Ishikawa (cell line): ENCODE measurements at regions not wholly inside any gene's neighbourhood (a gene's known extent, or its start where the extent isn't known, plus 50 kb on each side); places are given as distances from the start of the nearest gene placed in this dataset.

Experiments used
- CEBPB ChIP-seq: IDR thresholded peaks from 2 replicates; pipeline ENCODE4 v1.6.1; 2012
- CREB1 ChIP-seq: IDR thresholded peaks from 2 replicates; pipeline ENCODE4 v1.6.1; 2012; ENCODE audit warnings: low read depth
- EGR1 ChIP-seq: IDR thresholded peaks from 2 replicates; pipeline ENCODE4 v1.6.1; 2012
- EP300 ChIP-seq: IDR thresholded peaks from 2 replicates; pipeline ENCODE4 v1.6.1; 2012; ENCODE audit warnings: borderline replicate concordance
- FOXM1 ChIP-seq: IDR thresholded peaks from 2 replicates; pipeline ENCODE4 v1.6.1; 2012; ENCODE audit warnings: low read depth, borderline replicate concordance
- NFIC ChIP-seq: IDR thresholded peaks from 2 replicates; pipeline ENCODE4 v1.6.1; 2012
- RAD21 ChIP-seq: IDR thresholded peaks from 2 replicates; pipeline ENCODE4 v1.6.1; 2012; ENCODE audit warnings: low read depth
- TAF1 ChIP-seq: IDR thresholded peaks from 2 replicates; pipeline ENCODE4 v1.6.1; 2012; ENCODE audit warnings: low read depth, mild to moderate bottlenecking
- TCF12 ChIP-seq: IDR thresholded peaks from 2 replicates; pipeline ENCODE4 v1.6.1; 2012; ENCODE audit warnings: low read depth
- TEAD4 ChIP-seq: IDR thresholded peaks from 2 replicates; pipeline ENCODE4 v1.6.1; 2012
- YY1 ChIP-seq: IDR thresholded peaks from 2 replicates; pipeline ENCODE4 v1.6.1; 2012; ENCODE audit warnings: low read depth
- ZBTB7A ChIP-seq: IDR thresholded peaks from 2 replicates; pipeline ENCODE4 v1.6.1; 2012; ENCODE audit warnings: low read depth
- TF ChIP-seq, protein P1 (sequence below): IDR thresholded peaks from 2 replicates; pipeline ENCODE4 v1.6.1; 2012
- TF ChIP-seq, protein P2 (sequence below): IDR thresholded peaks from 2 replicates; pipeline ENCODE4 v1.6.1; 2012; ENCODE audit warnings: low read depth, mild to moderate bottlenecking
- TF ChIP-seq, protein P3 (sequence below): IDR thresholded peaks from 2 replicates; pipeline ENCODE4 v1.6.1; 2012

DNA sequence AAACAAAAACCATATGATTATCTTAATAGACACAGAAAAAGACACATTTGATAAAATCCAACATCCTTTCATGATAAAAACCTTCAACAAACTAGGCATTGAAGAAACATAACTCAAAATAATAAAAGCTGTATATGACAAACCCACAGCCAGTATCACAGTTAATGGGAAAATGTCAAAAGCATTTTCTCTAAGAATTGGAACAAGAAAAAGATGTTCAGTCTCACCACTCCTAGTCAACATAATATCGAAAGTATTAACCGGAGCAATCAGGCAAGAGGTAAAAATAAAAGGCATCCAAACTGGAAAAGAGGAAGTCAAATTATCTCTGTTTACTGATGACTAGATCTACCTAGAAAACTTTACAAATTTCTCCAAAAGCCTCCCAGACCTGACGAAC is 684.2 kb upstream of the SPRY2 start:
- TF ChIP-seq EGR1: no peak
- TF ChIP-seq, protein P1, sequence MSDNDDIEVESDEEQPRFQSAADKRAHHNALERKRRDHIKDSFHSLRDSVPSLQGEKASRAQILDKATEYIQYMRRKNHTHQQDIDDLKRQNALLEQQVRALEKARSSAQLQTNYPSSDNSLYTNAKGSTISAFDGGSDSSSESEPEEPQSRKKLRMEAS: no peak
- no peak for TF ChIP-seq EP300
- TF ChIP-seq CREB1: no peak
- TF ChIP-seq YY1: no peak
- TF ChIP-seq TAF1: no peak
- no peak for TF ChIP-seq RAD21
- TF ChIP-seq, protein P2, sequence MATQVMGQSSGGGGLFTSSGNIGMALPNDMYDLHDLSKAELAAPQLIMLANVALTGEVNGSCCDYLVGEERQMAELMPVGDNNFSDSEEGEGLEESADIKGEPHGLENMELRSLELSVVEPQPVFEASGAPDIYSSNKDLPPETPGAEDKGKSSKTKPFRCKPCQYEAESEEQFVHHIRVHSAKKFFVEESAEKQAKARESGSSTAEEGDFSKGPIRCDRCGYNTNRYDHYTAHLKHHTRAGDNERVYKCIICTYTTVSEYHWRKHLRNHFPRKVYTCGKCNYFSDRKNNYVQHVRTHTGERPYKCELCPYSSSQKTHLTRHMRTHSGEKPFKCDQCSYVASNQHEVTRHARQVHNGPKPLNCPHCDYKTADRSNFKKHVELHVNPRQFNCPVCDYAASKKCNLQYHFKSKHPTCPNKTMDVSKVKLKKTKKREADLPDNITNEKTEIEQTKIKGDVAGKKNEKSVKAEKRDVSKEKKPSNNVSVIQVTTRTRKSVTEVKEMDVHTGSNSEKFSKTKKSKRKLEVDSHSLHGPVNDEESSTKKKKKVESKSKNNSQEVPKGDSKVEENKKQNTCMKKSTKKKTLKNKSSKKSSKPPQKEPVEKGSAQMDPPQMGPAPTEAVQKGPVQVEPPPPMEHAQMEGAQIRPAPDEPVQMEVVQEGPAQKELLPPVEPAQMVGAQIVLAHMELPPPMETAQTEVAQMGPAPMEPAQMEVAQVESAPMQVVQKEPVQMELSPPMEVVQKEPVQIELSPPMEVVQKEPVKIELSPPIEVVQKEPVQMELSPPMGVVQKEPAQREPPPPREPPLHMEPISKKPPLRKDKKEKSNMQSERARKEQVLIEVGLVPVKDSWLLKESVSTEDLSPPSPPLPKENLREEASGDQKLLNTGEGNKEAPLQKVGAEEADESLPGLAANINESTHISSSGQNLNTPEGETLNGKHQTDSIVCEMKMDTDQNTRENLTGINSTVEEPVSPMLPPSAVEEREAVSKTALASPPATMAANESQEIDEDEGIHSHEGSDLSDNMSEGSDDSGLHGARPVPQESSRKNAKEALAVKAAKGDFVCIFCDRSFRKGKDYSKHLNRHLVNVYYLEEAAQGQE: no peak
- TF ChIP-seq NFIC: no peak
- TF ChIP-seq FOXM1: no peak
- TF ChIP-seq, protein P3, sequence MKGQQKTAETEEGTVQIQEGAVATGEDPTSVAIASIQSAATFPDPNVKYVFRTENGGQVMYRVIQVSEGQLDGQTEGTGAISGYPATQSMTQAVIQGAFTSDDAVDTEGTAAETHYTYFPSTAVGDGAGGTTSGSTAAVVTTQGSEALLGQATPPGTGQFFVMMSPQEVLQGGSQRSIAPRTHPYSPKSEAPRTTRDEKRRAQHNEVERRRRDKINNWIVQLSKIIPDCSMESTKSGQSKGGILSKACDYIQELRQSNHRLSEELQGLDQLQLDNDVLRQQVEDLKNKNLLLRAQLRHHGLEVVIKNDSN: no peak
- no peak for TF ChIP-seq CEBPB
- TF ChIP-seq ZBTB7A: no peak
- TF ChIP-seq TEAD4: no peak
- no peak for TF ChIP-seq TCF12

DNA sequence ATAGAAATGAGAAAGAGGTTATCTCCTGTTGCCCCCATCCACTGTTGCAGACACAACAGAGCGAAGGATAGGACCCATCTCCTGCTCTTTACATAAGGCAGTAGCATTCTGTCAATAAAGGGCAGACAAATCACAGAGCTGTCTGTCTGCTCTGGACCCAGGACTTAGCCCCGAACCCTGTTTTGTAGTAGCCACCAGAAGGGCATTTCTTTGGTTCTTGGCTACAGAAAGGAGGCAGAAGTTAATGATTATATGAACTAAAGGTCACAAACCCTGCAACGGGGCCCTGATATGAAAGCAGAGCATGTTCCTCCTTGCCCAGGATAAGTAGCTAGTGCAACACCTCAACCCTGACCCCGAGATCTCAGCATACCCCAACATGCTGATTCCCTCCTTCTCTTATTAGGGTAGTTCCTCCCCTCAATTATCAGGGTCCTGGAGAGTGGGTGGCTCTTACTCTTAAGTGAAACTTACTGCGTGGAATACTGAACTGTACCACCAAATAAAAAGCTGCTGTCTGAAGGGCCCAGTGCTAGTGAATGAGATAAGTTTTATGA is 680.4 kb upstream of the SPRY2 start:
- TF ChIP-seq, protein P1: no peak
- TF ChIP-seq TAF1 (no peak), EP300 (no peak), ZBTB7A (no peak), FOXM1 (no peak), YY1 (no peak)
- TF ChIP-seq, protein P2: no peak

DNA sequence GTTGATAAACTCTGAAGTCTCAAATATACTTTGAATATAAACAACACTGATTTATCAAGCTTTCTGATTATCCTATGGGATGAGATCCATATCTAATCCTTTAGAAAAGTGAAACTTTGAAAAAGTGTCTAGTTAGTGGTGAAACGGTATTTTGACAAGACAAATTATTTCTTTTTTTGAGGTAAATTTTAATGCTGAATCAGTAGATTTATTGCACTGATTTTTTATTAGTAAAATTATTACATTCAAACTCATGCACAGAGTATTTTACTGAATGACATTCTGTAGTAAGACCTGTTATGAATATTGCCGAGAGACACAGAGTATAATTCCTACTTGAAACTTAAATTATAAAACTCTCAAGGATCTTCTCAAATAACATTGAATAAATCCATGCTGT is 679.1 kb upstream of the SPRY2 start:
- TF ChIP-seq CEBPB: no peak
- no peak for TF ChIP-seq FOXM1
- no peak for TF ChIP-seq RAD21
- no peak for TF ChIP-seq TEAD4
- TF ChIP-seq CREB1: no peak
- TF ChIP-seq, protein P1: no peak

DNA sequence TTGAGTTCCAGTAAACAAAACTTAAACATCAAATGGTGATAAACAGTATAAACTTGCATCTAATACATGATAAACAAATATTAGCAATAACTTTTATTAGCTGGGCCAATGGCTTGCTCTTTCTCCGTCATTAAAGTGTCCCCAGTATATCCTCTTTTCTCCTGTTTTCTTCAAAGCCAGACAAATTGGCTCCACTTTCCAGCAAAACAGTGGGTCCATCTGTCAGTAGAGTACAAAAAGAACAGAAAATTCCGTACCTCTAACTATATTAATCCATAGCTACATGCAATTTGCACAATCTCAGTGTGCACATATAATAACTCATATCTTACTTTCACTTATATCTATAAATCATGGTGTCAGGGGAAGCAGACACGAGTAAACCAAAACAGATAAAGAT is 678.0 kb upstream of the SPRY2 start:
- TF ChIP-seq, protein P1: no peak
- TF ChIP-seq EP300 (no peak), YY1 (no peak), TCF12 (no peak)

DNA sequence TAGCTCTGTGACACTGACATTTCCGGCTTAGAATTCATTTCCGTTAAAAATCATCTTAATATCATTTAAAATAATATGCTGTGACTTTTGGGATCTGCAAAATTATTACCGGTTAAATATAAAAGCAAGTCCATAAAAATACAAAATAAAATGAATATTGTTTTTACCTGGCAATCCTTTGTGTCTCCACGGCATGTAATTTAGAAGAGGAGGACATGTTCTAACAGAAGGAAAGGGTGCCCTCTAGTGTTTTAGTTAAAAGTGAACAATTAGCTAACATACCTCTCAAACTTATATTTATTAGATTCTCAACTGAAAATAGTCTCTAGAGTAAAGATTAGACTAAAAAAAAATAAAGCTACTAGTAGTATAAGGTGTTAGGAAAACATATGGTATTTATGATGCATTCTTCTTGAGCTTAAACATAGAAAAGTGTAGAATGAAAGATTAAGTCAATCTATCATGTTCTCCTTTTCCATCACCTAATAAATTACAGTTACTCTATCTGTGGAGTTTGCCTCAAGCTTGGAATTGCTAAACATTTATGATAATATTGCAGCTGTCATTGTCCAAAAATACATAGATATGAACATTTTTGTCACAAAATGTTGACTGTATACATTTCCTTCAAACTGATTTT is 676.7 kb upstream of the SPRY2 start:
- TF ChIP-seq, protein P3: no peak
- TF ChIP-seq RAD21: peak; percentile 64

DNA sequence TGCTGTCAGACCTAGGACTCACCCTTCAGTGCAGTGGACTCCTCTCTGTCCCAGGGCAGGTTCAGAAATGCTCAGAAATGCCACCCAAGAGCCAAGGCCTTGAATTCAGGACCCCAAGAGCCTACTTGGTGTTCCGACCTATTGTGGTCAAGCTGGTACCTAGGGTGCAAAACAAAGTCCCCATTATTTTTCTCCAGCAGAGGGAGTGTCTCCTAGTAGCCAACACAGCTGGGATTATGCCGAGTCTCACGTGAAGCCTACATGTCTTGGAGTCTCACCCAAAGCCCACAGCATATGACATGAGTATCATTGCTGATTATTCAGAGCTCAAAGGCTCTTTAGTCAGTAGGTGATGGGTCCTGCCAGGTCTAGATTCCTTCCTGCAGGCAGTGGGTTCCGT is 671.1 kb upstream of the SPRY2 start:
- TF ChIP-seq, protein P1: no peak
- TF ChIP-seq TEAD4 (no peak), NFIC (no peak)
